Activated CD4-positive, alpha-beta T cell treated with anti-CD3 and anti-CD28 coated beads, Interleukin-2, amount 50 U/mL, for 1 hour (primary cell): ENCODE measurements at regions not wholly inside any gene's neighbourhood (a gene's known extent, or its start where the extent isn't known, plus 50 kb on each side); places are given as distances from the start of the nearest gene placed in this dataset.
"Not testable (repeated sequence)": the region's sequence is repeated elsewhere in the genome, so short reads cannot be mapped to it uniquely, and the experiment has no call there.

ENCODE experiments used
- DNase-seq: peaks from one replicate; pipeline ENCODE4 v3.0.0-alpha.2; 2020

- DNase-seq, result no peak
These were observed 417.6 kb upstream of the MAOA start for GRCh38 chrX:43238461-43238945.

- no peak for DNase-seq
These were observed 416.7 kb upstream of the MAOA start for GRCh38 chrX:43239356-43239755.

GRCh38 chrX:43255596-43255995, 400.5 kb upstream of the MAOA start:
- DNase-seq, result no peak

GRCh38 chrX:43266487-43266886, 389.6 kb upstream of the MAOA start:
- DNase-seq, result no peak

DNA sequence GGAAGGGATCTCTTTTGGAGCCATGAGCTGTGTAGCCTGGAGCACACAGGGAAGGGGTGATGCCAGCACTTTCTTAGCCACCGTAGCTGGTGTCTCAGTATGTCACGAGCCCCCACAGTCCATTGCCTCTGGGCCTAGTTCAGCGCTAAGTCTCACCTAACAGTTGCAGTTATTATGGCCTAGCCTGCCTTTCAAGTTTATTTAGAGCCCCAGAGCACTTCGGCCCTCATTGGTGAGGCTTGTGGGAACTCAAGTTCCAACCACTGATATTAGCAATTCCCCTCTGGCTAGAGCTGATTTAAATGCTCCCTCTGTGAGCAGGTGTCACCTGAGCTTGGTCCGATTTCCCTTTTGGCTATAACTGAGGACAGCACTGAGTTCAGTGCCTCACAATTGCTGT, 388.4 kb upstream of the MAOA start:
- DNase-seq, result no peak

DNA sequence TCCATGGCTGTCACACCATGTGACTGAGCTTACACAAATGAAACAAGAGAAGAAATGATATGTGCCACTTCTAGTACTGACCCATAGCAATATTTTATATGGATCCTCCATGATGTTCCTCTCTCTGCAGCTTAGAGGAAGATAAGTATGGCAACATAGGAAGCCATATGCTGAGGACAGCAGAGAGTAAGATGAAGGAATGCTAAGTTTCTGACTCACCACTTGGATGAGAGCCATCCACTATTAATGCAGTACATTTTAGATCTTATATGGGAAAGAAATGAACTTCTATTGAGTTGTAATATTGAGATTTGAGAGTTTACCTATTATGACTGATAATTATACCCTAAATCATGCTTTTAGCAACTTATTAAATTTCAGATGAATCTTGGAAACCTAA, 386.9 kb upstream of the MAOA start:
- no peak for DNase-seq

GRCh38 chrX:43277879-43278278, 378.2 kb upstream of the MAOA start:
- DNase-seq, result no peak

- no peak for DNase-seq
These were observed 377.7 kb upstream of the MAOA start for GRCh38 chrX:43278440-43278839.

- DNase-seq, result no peak
These were observed 376.7 kb upstream of the MAOA start for GRCh38 chrX:43279341-43279808.

- no peak for DNase-seq
These were observed 372.9 kb upstream of the MAOA start for GRCh38 chrX:43283187-43283586.

GRCh38 chrX:43311625-43312024, 344.5 kb upstream of the MAOA start:
- DNase-seq, result not testable (repeated sequence)

DNA sequence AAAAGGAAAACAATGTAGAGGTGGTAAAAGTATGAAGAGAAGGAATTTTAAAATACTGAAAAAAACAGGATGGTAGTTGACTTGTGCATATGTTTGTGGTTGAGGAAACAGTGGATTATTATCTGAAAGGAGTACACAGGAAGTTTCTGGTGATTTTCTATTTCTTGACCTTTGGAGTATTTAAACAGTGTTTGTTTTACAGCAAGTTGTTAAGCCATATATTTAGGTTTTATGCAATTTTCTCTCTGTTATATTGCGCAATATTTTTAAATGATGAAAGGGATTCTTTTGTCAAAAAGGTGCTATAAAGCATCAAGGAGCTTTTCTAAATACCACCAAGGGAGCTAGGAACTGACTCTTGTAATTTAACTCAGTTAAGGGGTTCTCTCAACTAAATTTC, 343.1 kb upstream of the MAOA start:
- no peak for DNase-seq

GRCh38 chrX:43314525-43314924, 341.6 kb upstream of the MAOA start:
- DNase-seq, result no peak

- no peak for DNase-seq
These were observed 340.5 kb upstream of the MAOA start for GRCh38 chrX:43315622-43316021.

GRCh38 chrX:43316146-43316545, 340.0 kb upstream of the MAOA start:
- no peak for DNase-seq

- DNase-seq, result no peak
These were observed 338.7 kb upstream of the MAOA start for GRCh38 chrX:43317378-43317777.

- no peak for DNase-seq
These were observed 327.6 kb upstream of the MAOA start for GRCh38 chrX:43328358-43328946.

DNA sequence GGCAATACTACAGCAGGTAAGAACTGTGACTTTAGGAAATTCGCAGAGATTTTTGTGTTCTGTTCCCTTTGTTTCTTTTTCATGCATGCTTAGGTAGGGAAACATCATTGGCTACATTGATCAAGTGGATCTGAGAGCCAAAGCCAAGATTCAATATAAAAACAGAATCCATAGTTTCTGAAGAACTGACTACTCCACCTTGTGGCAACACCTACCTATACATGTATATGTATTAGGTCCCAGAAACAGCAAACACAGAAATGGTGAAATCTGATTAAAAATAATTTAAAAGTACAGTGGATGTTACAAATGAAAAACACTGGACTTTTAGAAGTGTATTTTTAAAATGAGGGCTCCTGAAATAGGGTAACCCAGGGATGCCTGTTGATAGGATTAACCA, 322.6 kb upstream of the MAOA start:
- DNase-seq, result no peak

DNA sequence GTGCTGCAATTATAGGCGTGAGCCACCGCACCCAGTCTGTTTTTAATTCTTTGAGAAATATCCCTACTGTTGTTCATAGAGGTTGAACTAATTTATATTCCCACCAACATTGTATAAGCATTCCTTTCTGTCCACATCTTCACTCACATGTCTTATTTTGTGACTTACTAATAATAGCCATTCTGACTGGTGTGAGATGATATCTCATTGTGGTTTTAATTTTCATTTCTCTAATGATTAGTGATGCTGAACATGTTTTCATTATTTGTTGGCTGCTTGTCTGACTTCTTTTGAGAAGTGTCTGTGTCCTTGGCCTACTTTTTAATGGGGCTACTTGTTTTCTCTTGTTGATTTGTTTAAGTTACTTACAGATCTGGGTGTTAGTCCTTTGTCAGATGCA, 310.9 kb upstream of the MAOA start:
- DNase-seq, result no peak

- DNase-seq, result peak; percentile 9
These were observed 306.7 kb upstream of the MAOA start for GRCh38 chrX:43349363-43349762.

GRCh38 chrX:43350935-43351334, 305.2 kb upstream of the MAOA start:
- no peak for DNase-seq

- DNase-seq, result no peak
These were observed 298.4 kb upstream of the MAOA start for GRCh38 chrX:43357741-43358140.

GRCh38 chrX:43373032-43373431, 283.1 kb upstream of the MAOA start:
- DNase-seq, result no peak

DNA sequence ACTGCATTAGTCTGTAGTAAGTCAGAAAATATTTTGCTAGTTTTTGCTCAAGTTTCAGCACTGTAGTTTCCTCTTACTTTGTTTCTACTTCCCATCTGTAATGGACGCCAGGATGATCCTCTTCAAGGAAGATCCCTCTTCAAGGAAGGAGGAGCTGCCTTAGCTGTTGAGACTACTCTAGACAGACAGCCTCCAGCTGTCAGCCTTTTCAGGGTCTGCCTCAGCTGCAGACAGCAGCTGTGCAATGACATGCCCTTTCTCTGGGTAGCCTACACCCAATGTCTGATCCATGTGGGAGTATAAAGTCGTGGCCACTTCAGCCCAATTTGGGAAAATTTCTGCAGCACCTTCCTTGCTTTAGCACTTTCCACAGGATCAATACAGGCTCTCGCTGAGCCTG, 281.0 kb upstream of the MAOA start:
- DNase-seq, result no peak

DNA sequence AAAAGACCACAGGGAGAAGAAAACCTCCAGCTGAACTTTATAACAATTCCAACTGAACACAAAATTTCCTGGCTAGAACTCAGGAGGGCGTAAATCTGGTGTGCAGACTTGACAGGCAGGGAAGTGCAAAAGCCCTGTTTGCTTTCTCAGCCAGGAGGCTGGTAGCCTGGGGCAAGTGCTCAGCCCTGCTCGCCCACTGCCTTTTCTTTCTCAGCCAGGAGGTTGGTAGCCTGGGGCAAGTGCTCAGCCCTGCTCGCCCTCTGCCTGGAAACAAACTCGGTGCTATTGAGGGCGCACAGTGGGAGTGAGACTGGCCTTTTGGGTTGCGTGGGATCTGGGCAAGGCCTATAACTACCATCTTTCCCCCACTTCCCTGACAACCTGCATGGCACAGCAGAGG, 275.4 kb upstream of the MAOA start:
- no peak for DNase-seq

DNA sequence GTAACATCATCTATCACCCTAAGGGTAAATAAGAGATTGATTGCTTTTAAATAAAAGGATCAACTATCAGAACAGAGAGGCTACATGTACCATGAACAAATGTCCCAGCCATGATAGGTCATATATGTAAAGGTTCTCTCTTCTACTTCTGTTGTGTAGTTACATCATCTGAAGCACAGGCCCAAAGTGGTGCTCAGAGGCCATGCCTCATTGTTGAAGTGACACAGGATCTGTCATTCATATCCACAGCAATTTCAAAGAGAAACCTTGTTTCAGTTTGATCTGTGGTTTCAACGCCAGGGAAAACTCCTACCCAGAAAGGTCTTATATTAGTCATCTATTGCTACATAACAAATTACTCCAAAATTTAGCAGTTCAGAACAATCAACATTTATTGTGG, 269.2 kb upstream of the MAOA start:
- no peak for DNase-seq
